ENCODE measurements at regions not wholly inside any gene's neighbourhood (a gene's known extent, or its start where the extent isn't known, plus 50 kb on each side); places are given as distances from the start of the nearest gene placed in this dataset.

GRCh38 chr14:58701604-58702003 is 63.8 kb downstream of the DACT1 start:
- H3K4me3 Mint-ChIP-seq = no peak overlapping the region
- H3K9me3 ChIP-seq (ENCODE audit: control insufficient read depth, low read length) = no peaks in the 10 kb centered on the region
- no peaks in the 10 kb centered on the region for H3K9me3 Mint-ChIP-seq
- H3K27me3 Mint-ChIP-seq (ENCODE audit: insufficient read depth) = no peaks in the 10 kb centered on the region
- peaks cover 7% of the 10 kb centered on the region for H3K4me1 ChIP-seq (ENCODE audit: control insufficient read depth, insufficient read depth, low read length)
- H3K27ac Mint-ChIP-seq = no peak overlapping the region
- DNase-seq = no peak
- H3K4me3 ChIP-seq (ENCODE audit: low read length) = no peak overlapping the region
- H3K27me3 ChIP-seq (ENCODE audit: control insufficient read depth, insufficient read depth, low read length, poor library complexity, severe bottlenecking) = no peaks in the 10 kb centered on the region
- no peak for TF ChIP-seq CTCF (conservative IDR thresholded peaks at IDR 0.05)
- peaks cover 25% of the 10 kb centered on the region for H3K4me1 Mint-ChIP-seq
- H3K36me3 Mint-ChIP-seq (ENCODE audit: low read depth) = no peaks in the 10 kb centered on the region
- H3K9ac ChIP-seq (ENCODE audit: extremely low read depth, low read length, poor library complexity, severe bottlenecking) = no peak overlapping the region
- no peaks in the 10 kb centered on the region for H3K36me3 ChIP-seq (ENCODE audit: control insufficient read depth, insufficient read depth, low read length)
- 92 to 100% methylated on average over 1 of the region's 1 CpG for WGBS, 2 experiments (ENCODE audit: insufficient coverage in 1 of 2, insufficient read length in 1 of 2)
- no peak overlapping the region for H3K27ac ChIP-seq (ENCODE audit: low read depth, low read length)

GRCh38 chr14:58702441-58703160 is 64.8 kb downstream of the DACT1 start:
- DNase-seq = no peak
- TF ChIP-seq CTCF (conservative IDR thresholded peaks at IDR 0.05) = no peak
- WGBS, 2 experiments (ENCODE audit: insufficient coverage in 1 of 2, insufficient read length in 1 of 2) = 86 to 93% methylated on average over 1 of the region's 1 CpG
- H3K9ac ChIP-seq (ENCODE audit: extremely low read depth, low read length, poor library complexity, severe bottlenecking) = no peak overlapping the region
- Mint-ChIP-seq H3K4me1 (peaks cover 22% of the 10 kb centered on the region), H3K9me3 (no peaks in the 10 kb centered on the region), H3K27ac (no peak overlapping the region), H3K36me3 (ENCODE audit: low read depth) (no peaks in the 10 kb centered on the region), H3K27me3 (ENCODE audit: insufficient read depth) (no peaks in the 10 kb centered on the region), H3K4me3 (no peak overlapping the region)
- peaks cover 7% of the 10 kb centered on the region for H3K4me1 ChIP-seq (ENCODE audit: control insufficient read depth, insufficient read depth, low read length)
- H3K9me3 ChIP-seq (ENCODE audit: control insufficient read depth, low read length) = no peaks in the 10 kb centered on the region
- H3K4me3 ChIP-seq (ENCODE audit: low read length) = no peak overlapping the region
- no peak overlapping the region for H3K27ac ChIP-seq (ENCODE audit: low read depth, low read length)
- no peaks in the 10 kb centered on the region for H3K36me3 ChIP-seq (ENCODE audit: control insufficient read depth, insufficient read depth, low read length)
- H3K27me3 ChIP-seq (ENCODE audit: control insufficient read depth, insufficient read depth, low read length, poor library complexity, severe bottlenecking) = no peaks in the 10 kb centered on the region

GRCh38 chr14:58703161-58703506 is 65.4 kb downstream of the DACT1 start:
- no peak overlapping the region for H3K9ac ChIP-seq (ENCODE audit: extremely low read depth, low read length, poor library complexity, severe bottlenecking)
- WGBS, 2 experiments (ENCODE audit: insufficient coverage in 1 of 2, insufficient read length in 1 of 2) = 73% methylated on average over 1 of the region's 1 CpG; no CpG with 5 or more reads in 1 of the 2 experiments
- H3K27ac ChIP-seq (ENCODE audit: low read depth, low read length) = no peak overlapping the region
- Mint-ChIP-seq H3K36me3 (ENCODE audit: low read depth) (no peaks in the 10 kb centered on the region), H3K9me3 (no peaks in the 10 kb centered on the region), H3K4me3 (no peak overlapping the region), H3K27me3 (ENCODE audit: insufficient read depth) (no peaks in the 10 kb centered on the region), H3K4me1 (peaks cover 18% of the 10 kb centered on the region), H3K27ac (peak overlapping the region; percentile 42)
- peak; percentile 45 for DNase-seq
- TF ChIP-seq CTCF (conservative IDR thresholded peaks at IDR 0.05) = no peak
- H3K36me3 ChIP-seq (ENCODE audit: control insufficient read depth, insufficient read depth, low read length) = no peaks in the 10 kb centered on the region
- peaks cover 7% of the 10 kb centered on the region for H3K4me1 ChIP-seq (ENCODE audit: control insufficient read depth, insufficient read depth, low read length)
- H3K27me3 ChIP-seq (ENCODE audit: control insufficient read depth, insufficient read depth, low read length, poor library complexity, severe bottlenecking) = no peaks in the 10 kb centered on the region
- no peaks in the 10 kb centered on the region for H3K9me3 ChIP-seq (ENCODE audit: control insufficient read depth, low read length)
- no peak overlapping the region for H3K4me3 ChIP-seq (ENCODE audit: low read length)

Data from endodermal cell (in vitro differentiated cells).